ENCODE measurements at regions not wholly inside any gene's neighbourhood (a gene's known extent, or its start where the extent isn't known, plus 50 kb on each side); places are given as distances from the start of the nearest gene placed in this dataset.

DNA sequence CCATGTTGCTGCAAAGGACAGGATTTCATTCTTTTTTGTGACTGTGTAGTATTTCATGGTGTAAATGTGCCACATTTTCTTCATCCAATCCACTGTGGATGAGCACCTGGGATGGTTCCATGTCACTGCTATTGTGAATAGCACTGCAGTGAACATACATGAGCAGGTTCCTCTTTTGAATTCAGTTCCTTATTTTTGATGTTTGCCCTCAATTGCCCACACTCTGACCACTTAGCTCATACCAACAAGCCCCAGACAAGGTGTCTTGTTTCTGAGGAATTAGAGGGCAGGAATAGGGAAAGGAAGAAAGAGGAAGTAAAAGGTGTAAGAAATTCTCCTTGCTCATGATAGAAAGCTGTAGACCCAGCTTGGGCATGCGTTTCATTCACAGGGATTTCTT lies 244.2 kb upstream of the ZNF507 start:
- Histone ChIP-seq H3K4me3 (ENCODE audit: insufficient read depth, low read depth, low read length) (no peak overlapping the region), H2BK120ac (ENCODE audit: low read depth, low read length) (no peak overlapping the region), H3K27ac (ENCODE audit: insufficient read depth, low read length) (no peak overlapping the region), H3K27me3 (ENCODE audit: control insufficient read depth, insufficient read depth, low read length) (no peaks in the 10 kb centered on the region), H3K9me3 (ENCODE audit: control insufficient read depth, insufficient read depth, low read length) (no peaks in the 10 kb centered on the region; the same call in 1 of the 2 replicates), H4K20me1 (ENCODE audit: insufficient read depth, low read length) (no peaks in the 10 kb centered on the region), H2BK5ac (ENCODE audit: low read depth, low read length, poor library complexity, severe bottlenecking) (no peak overlapping the region), H3K9ac (ENCODE audit: low read depth, low read length) (no peak overlapping the region), H4K91ac (ENCODE audit: insufficient read depth, low read depth, low read length) (no peak overlapping the region), H2BK15ac (ENCODE audit: low read depth, low read length) (no peak overlapping the region), H3K36me3 (ENCODE audit: control insufficient read depth, insufficient read depth, low read length) (no peaks in the 10 kb centered on the region), H3K4me2 (ENCODE audit: low read depth, low read length) (no peak overlapping the region), H3K23ac (ENCODE audit: low read depth, low read length) (no peak overlapping the region), H3K9me1 (ENCODE audit: insufficient read depth, low read length) (no peaks in the 10 kb centered on the region), H3K14ac (replicated peaks; ENCODE audit: low read depth, low read length) (no peak overlapping the region), H2AK9ac (replicated peaks; ENCODE audit: low read depth, low read length, poor library complexity) (no peak overlapping the region), H2AK5ac (ENCODE audit: low read depth, low read length) (no peak overlapping the region), H2AFZ (replicated peaks; ENCODE audit: low read length, poor library complexity) (no peak overlapping the region), H4K8ac (ENCODE audit: low read depth in 2 of 2, low read length in 2 of 2) (no peak overlapping the region), H3K18ac (ENCODE audit: low read depth, low read length) (no peak overlapping the region), H3K79me1 (ENCODE audit: low read depth in 1 of 2, low read length in 2 of 2) (no peaks in the 10 kb centered on the region), H2BK20ac (ENCODE audit: low read depth, low read length) (no peak overlapping the region), H3K4ac (ENCODE audit: low read depth, low read length) (no peak overlapping the region), H3K4me1 (ENCODE audit: control insufficient read depth, insufficient read depth, low read length) (no peaks in the 10 kb centered on the region), H4K5ac (ENCODE audit: low read depth, low read length) (no peak overlapping the region), H3K56ac (ENCODE audit: extremely low read depth, insufficient read depth, low read length) (no peak overlapping the region)
- POLR2A ChIA-PET (ENCODE audit: unreplicated experiment), result no interaction called here
- no CpG with 5 or more reads among the region's 1 CpG for WGBS, 2 experiments (ENCODE audit: extremely low coverage in 2 of 2, insufficient read length in 1 of 2)
- DNase-seq, result no peak
- in situ Hi-C loops (cut with MboI; ENCODE audit: low sequenced_read_pairs), result no loop called here
- intact Hi-C loops (cut with micrococcal nuclease), result no loop called here
- no peak for ATAC-seq (ENCODE audit: low read depth)
- no TSS peak for BruUV-seq (replicated peaks)
- CTCF ChIA-PET, result no interaction called here
- TF ChIP-seq CHD1 (IDR thresholded peaks at IDR 0.05; ENCODE audit: low read depth, low read length) (no peak), MAFK (IDR thresholded peaks at IDR 0.05; ENCODE audit: low read depth, low read length) (no peak), POLR2A (IDR thresholded peaks at IDR 0.05; ENCODE audit: low read depth, low read length) (no peak), RFX5 (IDR thresholded peaks at IDR 0.05; ENCODE audit: low read depth, low read length) (no peak), SMC3 (IDR thresholded peaks at IDR 0.05; ENCODE audit: low read depth, low read length) (no peak), NFE2L2 (IDR thresholded peaks at IDR 0.05; ENCODE audit: low read depth, low read length) (no peak), RAD21 (IDR thresholded peaks at IDR 0.05; ENCODE audit: low read length) (no peak), MXI1 (IDR thresholded peaks at IDR 0.05; ENCODE audit: borderline replicate concordance, low read depth, low read length) (no peak), FOS (IDR thresholded peaks at IDR 0.05; ENCODE audit: low read depth, low read length) (no peak), RCOR1 (IDR thresholded peaks at IDR 0.05; ENCODE audit: insufficient replicate concordance, low read length) (no peak), CEBPB (IDR thresholded peaks at IDR 0.05; ENCODE audit: low read depth, low read length) (no peak)
- TF ChIP-seq, protein P1, sequence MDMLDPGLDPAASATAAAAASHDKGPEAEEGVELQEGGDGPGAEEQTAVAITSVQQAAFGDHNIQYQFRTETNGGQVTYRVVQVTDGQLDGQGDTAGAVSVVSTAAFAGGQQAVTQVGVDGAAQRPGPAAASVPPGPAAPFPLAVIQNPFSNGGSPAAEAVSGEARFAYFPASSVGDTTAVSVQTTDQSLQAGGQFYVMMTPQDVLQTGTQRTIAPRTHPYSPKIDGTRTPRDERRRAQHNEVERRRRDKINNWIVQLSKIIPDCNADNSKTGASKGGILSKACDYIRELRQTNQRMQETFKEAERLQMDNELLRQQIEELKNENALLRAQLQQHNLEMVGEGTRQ (IDR thresholded peaks at IDR 0.05; ENCODE audit: low read depth, low read length), result no peak
- TF ChIP-seq, protein P2, sequence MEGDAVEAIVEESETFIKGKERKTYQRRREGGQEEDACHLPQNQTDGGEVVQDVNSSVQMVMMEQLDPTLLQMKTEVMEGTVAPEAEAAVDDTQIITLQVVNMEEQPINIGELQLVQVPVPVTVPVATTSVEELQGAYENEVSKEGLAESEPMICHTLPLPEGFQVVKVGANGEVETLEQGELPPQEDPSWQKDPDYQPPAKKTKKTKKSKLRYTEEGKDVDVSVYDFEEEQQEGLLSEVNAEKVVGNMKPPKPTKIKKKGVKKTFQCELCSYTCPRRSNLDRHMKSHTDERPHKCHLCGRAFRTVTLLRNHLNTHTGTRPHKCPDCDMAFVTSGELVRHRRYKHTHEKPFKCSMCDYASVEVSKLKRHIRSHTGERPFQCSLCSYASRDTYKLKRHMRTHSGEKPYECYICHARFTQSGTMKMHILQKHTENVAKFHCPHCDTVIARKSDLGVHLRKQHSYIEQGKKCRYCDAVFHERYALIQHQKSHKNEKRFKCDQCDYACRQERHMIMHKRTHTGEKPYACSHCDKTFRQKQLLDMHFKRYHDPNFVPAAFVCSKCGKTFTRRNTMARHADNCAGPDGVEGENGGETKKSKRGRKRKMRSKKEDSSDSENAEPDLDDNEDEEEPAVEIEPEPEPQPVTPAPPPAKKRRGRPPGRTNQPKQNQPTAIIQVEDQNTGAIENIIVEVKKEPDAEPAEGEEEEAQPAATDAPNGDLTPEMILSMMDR (conservative IDR thresholded peaks at IDR 0.05; ENCODE audit: low read depth, low read length), result no peak
- TF ChIP-seq, protein P3, sequence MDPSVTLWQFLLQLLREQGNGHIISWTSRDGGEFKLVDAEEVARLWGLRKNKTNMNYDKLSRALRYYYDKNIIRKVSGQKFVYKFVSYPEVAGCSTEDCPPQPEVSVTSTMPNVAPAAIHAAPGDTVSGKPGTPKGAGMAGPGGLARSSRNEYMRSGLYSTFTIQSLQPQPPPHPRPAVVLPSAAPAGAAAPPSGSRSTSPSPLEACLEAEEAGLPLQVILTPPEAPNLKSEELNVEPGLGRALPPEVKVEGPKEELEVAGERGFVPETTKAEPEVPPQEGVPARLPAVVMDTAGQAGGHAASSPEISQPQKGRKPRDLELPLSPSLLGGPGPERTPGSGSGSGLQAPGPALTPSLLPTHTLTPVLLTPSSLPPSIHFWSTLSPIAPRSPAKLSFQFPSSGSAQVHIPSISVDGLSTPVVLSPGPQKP (IDR thresholded peaks at IDR 0.05; ENCODE audit: borderline replicate concordance, low read depth, low read length), result no peak
- dilution Hi-C loops (cut with HindIII; ENCODE audit: low sequenced_read_pairs, unreplicated experiment), result no loop called here

Measured in IMR-90 (cell line).